ENCODE measurements at regions not wholly inside any gene's neighbourhood (a gene's known extent, or its start where the extent isn't known, plus 50 kb on each side); places are given as distances from the start of the nearest gene placed in this dataset.

DNA sequence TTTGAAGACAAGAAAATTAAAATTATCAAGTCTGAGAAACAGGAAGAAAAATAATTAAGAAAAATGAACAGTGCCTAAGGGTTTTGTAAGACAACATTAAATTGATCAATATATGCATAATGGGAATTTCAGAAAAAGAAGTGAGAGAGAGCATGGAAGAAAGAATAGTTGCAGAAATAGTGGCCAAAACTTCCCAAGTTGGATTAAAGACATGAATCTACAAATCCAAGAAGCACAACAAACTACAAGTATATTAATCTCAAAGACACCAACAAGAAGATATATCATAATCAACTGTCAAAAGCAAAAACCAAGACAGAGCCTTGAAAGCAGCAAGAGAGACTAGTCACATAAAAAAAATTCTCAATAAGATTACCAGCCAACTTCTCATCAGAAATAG, 488.0 kb downstream of the RASEF start:
- ChIA-PET POLR2A (no interaction called here), CTCF (no interaction called here)
- ATAC-seq (no peak), FAIRE-seq (no peak), DNase-seq (ENCODE audit: low read depth in 1 of 2, low spot score in 1 of 2) (no peak)
- Histone ChIP-seq H3K4me3 (no peak overlapping the region), H3K4me2 (no peak overlapping the region), H3K27ac (no peak overlapping the region), H3K4me1 (no peaks in the 10 kb centered on the region), H3K9me3 (peaks cover 12% of the 10 kb centered on the region; the same call in 2 of the 3 replicates)
- TF ChIP-seq ZSCAN20 (CRISPR knock-in tag; IDR thresholded peaks at IDR 0.05) (no peak), FOSL2 (IDR thresholded peaks at IDR 0.05) (no peak), FOSL2 (CRISPR knock-in tag; IDR thresholded peaks at IDR 0.05) (no peak), FOSB (CRISPR knock-in tag; IDR thresholded peaks at IDR 0.05) (no peak), TP53 (CRISPR knock-in tag; IDR thresholded peaks at IDR 0.05) (no peak), EP300 (IDR thresholded peaks at IDR 0.05) (no peak)
- TF ChIP-seq, protein P1, sequence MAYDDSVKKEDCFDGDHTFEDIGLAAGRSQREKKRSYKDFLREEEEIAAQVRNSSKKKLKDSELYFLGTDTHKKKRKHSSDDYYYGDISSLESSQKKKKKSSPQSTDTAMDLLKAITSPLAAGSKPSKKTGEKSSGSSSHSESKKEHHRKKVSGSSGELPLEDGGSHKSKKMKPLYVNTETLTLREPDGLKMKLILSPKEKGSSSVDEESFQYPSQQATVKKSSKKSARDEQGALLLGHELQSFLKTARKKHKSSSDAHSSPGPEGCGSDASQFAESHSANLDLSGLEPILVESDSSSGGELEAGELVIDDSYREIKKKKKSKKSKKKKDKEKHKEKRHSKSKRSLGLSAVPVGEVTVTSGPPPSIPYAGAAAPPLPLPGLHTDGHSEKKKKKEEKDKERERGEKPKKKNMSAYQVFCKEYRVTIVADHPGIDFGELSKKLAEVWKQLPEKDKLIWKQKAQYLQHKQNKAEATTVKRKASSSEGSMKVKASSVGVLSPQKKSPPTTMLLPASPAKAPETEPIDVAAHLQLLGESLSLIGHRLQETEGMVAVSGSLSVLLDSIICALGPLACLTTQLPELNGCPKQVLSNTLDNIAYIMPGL (CRISPR knock-in tag; IDR thresholded peaks at IDR 0.05; ENCODE audit: borderline replicate concordance) = no peak

DNA sequence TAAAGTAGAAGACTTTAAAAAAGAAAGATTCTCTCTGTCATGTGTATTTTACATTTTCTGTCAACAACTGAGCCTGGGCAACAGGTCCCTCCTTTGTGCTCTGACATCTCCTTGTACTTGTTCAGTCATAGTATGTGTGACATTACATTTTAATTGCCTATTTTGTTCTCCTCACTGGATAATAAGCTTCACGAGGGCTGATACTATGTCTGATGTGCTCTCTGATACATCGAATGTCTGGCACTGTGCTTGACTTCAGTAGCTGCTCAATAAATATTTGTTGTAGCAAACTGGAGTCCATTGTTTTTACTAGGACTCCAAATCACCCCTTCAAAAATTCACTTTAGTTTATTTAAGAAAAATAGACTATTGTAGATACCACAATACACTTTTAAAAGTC, 482.0 kb downstream of the RASEF start:
- no peak overlapping the region for H3K4me3 ChIP-seq
- TF ChIP-seq BCL3 (IDR thresholded peaks at IDR 0.05) (no peak), EP300 (IDR thresholded peaks at IDR 0.05) (no peak), HOXA7 (CRISPR knock-in tag; IDR thresholded peaks at IDR 0.05) (no peak)
- peaks cover 2% of the 10 kb centered on the region; the same call in 1 of the 3 replicates for H3K9me3 ChIP-seq
- no peak for DNase-seq (ENCODE audit: low read depth in 1 of 2, low spot score in 1 of 2)
- no peak for ATAC-seq
- no peak overlapping the region for H3K27ac ChIP-seq
- FAIRE-seq = no peak
- H3K4me1 ChIP-seq = no peaks in the 10 kb centered on the region
- CTCF ChIA-PET = no interaction called here
- H3K4me2 ChIP-seq = no peak overlapping the region
- POLR2A ChIA-PET = no interaction called here
- 21% methylated on average over 2 of the region's 2 CpGs for WGBS (ENCODE audit: missing lambda C conversion rate)

DNA sequence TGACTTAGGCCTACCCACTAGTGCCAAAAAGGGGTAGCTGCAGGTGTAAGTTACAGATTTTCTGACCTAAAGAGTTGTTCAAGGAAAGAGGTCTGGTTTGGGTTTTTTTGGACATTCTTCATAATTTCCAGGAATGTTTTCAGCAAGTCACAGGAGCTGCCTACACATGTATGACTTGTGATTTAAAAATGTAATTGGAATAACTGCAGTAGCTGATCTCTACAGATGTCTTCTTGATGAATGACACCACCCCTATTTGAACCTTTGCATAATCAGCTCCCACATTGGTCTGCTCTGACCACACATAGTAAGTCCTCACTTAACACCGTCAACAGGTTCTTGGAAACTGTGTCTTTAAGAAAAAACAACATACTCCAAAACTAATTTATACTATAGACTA, 481.4 kb downstream of the RASEF start:
- no peak overlapping the region for H3K27ac ChIP-seq
- DNase-seq (ENCODE audit: low read depth in 1 of 2, low spot score in 1 of 2) (no peak), FAIRE-seq (no peak), ATAC-seq (no peak)
- peaks cover 2% of the 10 kb centered on the region; the same call in 1 of the 3 replicates for H3K9me3 ChIP-seq
- WGBS (ENCODE audit: missing lambda C conversion rate) = 47% methylated on average over 1 of the region's 1 CpG
- no peak overlapping the region for H3K4me3 ChIP-seq
- TF ChIP-seq GATA3 (IDR thresholded peaks at IDR 0.05; ENCODE audit: borderline replicate concordance) (no peak), MAFK (IDR thresholded peaks at IDR 0.05; ENCODE audit: partially characterized antibody) (no peak), KDM1A (IDR thresholded peaks at IDR 0.05; ENCODE audit: low read depth) (no peak), MAX (IDR thresholded peaks at IDR 0.05) (no peak), NR3C1 (IDR thresholded peaks at IDR 0.05) (no peak), ESRRA (IDR thresholded peaks at IDR 0.05; ENCODE audit: borderline replicate concordance, low read length) (no peak), ZC3H11A (IDR thresholded peaks at IDR 0.05) (no peak), FOXS1 (CRISPR knock-in tag; IDR thresholded peaks at IDR 0.05) (no peak), FOSB (CRISPR knock-in tag; IDR thresholded peaks at IDR 0.05) (no peak), EHF (CRISPR knock-in tag; IDR thresholded peaks at IDR 0.05) (no peak), HES2 (IDR thresholded peaks at IDR 0.05) (no peak), KDM5A (IDR thresholded peaks at IDR 0.05) (no peak), POLR2A (IDR thresholded peaks at IDR 0.05; ENCODE audit: low read length) (no peak)
- TF ChIP-seq, protein P1 (CRISPR knock-in tag; IDR thresholded peaks at IDR 0.05; ENCODE audit: borderline replicate concordance) = no peak
- ChIA-PET POLR2A (no interaction called here), CTCF (interaction anchor here (0.9 kb wide), 1 partner anchor 11 kb away, joined by 3 read pairs; no protein-coding TSS in a partner anchor)
- no peaks in the 10 kb centered on the region for H3K4me1 ChIP-seq
- H3K4me2 ChIP-seq = no peak overlapping the region

Data from A549 (cell line).